Stimulated activated CD4-positive, alpha-beta T cell treated with anti-CD3 and anti-CD28 coated beads, Interleukin-2, amount 100 ng/mL, for 24 hours (primary cell): ENCODE measurements at regions not wholly inside any gene's neighbourhood (a gene's known extent, or its start where the extent isn't known, plus 50 kb on each side); places are given as distances from the start of the nearest gene placed in this dataset.

Experiments
- DNase-seq, 2 donors: peaks; one replicate each; pipeline ENCODE4 v3.0.0-alpha.2; 2020

GRCh38 chr3:124381575-124382333 lies 348.5 kb upstream of the UMPS start:
- DNase-seq, result no peak

GRCh38 chr3:124383051-124383450 lies 347.2 kb upstream of the UMPS start:
- no peak for DNase-seq

- DNase-seq, result no peak
Measured at GRCh38 chr3:124383846-124384466, 346.3 kb upstream of the UMPS start.

DNA sequence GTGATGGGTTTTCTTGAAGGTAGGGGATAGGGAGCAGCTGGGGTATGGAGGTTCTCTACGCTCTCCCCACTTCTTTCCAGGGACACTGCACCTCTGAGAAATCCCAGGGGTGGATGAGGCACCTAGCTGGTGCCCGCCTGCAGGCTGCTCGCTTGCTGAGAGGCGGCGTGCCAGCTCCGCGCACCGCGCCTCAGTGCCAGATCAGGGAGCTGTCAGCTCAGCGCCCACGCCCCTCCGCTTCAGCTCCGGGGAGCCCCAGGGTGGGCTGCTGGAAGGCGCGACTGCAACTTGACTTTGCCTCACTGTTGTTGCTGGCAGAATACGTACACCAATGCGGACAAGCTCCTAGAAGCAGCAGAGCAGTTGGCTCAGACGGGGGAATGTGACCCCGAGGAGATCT lies 345.7 kb upstream of the UMPS start:
- no peak for DNase-seq

GRCh38 chr3:124385996-124386395 lies 344.3 kb upstream of the UMPS start:
- DNase-seq, result no peak

DNA sequence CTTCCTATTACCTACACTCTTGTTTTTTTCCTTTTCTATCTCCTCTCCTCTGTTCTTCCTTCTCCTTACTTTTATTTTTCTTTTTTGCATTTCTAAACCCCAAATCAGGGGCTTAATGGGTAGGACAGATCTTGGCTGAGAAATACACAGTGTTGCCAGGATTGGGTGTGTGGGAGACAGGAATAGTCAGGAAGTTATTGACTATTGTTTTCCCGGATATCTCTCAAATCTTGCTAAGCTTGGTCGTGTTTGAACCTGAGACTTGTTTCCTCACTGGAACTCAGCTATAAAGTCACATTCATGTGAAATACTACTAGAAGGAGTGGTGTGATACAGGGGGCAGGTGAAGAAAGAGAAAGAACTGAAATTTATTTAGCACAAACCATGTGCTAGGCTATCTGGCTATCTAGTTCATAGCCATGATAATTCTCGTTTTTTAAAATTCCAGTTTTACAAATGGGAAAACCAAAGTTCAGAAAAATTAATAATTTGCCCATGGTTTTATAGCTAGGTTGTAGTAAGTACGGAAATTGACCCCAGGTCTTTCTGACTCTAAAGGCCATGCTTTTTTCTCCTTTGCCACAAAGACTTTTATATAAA lies 343.2 kb upstream of the UMPS start:
- no peak for DNase-seq

GRCh38 chr3:124391774-124392173 lies 338.5 kb upstream of the UMPS start:
- no peak for DNase-seq

DNA sequence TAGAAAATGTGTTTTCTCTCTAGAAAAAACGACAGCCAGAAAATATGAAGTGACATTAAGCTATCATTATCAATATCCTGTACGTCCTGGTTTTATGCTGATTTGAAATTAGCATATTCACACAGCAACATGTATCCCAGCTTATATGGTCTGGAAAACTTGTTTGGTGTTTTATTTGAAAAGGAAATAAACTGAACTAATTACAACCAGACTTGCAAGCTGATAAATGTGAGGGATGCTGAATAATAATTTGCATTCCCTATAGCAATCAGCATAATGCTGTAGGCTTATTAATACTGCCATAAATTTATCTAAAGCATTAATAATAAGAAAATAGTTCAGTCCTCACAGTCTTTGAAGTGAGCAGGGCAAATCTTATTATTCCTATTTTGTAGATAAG lies 336.9 kb upstream of the UMPS start:
- DNase-seq, result no peak

DNA sequence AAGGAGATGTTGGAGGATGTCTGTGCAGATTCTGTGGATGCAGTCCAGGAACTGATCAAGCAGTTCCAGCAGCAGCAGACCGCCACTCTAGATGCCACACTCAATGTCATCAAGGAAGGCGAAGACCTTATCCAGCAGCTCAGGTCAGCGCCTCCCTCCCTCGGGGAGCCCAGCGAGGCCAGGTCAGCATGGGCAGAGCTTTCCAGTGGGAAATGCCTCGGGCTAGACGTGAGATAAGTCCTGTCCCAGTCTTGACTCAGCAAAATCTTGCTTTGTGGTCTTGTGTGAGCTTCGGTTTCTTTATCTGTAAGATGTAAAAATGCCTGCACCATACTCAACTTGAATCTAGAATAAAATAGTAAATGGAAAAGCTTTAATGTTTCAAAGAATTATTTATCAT lies 335.1 kb upstream of the UMPS start:
- no peak for DNase-seq

GRCh38 chr3:124395584-124396338 lies 334.5 kb upstream of the UMPS start:
- no peak for DNase-seq

DNA sequence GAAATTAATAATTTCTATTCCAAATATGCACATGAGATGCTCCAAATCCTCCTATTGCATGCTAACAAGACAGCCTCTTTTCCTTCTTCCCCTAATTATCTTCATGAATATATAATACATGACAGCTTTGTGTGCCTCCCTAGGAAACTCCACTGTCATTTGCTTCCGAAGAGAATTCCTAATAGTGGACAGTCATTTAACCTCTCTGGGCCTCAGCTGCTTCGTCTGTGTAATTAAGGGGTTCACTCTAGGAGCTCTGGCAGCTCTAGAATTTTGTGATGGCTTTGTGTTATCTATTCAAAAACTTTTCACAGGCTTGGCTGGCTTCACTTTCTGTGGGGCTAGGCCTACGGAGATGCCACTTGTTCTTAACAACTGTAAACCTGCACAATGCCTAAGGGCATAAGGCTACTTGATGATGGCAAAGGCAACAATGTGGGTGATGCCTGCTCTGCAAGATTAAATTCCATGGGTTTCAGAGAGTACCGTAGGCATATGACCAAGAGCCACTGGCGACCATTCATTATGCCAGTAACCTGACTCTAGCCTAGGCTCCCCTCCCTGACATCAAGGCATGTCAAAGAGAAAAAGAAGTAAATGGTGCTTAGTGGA lies 333.8 kb upstream of the UMPS start:
- DNase-seq, result no peak

DNA sequence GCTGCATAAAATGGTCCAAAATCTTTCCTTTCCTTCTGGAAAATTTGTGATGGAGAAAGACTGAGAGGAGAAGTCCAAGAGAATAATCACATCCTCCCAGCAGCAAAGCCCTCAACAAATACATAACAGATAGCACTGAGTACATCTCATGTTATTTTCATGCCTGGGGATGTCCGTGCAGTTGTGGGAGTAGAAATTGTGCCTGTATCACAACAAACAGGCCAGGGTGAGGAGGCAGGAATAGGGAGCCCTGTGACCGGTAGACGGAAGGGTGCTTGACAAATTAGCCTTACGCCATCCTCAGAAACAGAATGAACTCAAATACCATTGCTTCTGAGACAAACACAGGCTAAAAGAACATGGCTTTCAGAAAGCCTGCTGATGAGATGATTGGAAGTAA lies 333.2 kb upstream of the UMPS start:
- no peak for DNase-seq

- DNase-seq, result no peak
Measured at GRCh38 chr3:124398594-124398993, 331.7 kb upstream of the UMPS start.

DNA sequence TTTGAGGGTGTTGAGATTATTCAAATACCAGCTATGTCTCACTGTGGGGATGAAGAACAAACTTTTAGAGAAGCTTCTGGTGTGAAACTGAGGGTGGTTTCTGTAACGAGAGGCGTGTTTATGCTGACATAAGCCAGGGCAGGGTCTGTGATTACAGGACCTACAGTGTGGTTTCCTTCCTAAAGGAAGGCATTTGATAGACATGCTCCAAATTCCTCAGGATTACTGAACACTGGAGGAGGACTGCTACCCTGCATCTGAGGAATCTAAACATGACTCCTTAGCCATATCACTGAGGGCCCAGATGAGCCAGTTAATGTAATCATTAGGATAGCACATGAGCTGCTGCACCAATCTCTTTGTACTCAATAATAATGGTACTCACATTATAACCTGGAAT lies 328.4 kb upstream of the UMPS start:
- DNase-seq, result no peak

DNA sequence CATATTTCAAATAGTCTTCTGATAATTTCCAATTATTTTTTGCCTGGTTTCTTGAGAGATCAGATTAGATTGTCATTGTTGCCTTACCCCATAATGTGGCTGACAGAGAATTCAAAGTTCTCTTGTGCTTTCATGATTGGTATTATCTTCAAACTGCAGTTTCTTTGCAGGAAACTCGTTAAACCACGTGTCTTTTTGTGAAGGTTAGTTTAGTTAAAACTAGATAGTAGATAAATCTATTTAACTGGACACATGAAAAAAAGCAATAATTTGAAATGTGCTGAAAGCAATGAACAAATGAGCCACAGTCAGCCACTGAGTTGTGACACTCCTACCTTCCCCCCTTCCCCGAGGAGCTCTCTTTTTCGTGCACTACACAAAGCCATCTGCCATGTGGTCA lies 327.5 kb upstream of the UMPS start:
- no peak for DNase-seq

GRCh38 chr3:124404621-124405020 lies 325.6 kb upstream of the UMPS start:
- no peak for DNase-seq

DNA sequence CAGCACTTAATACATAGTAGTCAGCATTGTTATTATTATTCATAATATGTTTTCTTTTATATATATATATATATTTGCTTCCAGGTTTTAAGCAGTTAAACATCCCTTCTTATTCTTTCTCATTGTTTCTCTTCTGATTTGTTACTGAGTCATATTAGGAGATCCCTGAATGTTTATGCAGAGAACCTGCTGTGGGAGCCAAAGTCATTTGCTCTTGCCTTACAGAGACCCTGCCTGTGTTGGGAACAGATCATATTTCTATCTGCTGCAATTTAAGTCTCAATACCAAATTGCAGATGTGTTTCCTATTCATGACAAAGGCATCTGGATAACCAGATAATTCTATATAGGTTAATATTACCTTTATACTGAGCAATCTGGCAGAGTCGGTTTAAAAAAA lies 323.0 kb upstream of the UMPS start:
- DNase-seq, result no peak

DNA sequence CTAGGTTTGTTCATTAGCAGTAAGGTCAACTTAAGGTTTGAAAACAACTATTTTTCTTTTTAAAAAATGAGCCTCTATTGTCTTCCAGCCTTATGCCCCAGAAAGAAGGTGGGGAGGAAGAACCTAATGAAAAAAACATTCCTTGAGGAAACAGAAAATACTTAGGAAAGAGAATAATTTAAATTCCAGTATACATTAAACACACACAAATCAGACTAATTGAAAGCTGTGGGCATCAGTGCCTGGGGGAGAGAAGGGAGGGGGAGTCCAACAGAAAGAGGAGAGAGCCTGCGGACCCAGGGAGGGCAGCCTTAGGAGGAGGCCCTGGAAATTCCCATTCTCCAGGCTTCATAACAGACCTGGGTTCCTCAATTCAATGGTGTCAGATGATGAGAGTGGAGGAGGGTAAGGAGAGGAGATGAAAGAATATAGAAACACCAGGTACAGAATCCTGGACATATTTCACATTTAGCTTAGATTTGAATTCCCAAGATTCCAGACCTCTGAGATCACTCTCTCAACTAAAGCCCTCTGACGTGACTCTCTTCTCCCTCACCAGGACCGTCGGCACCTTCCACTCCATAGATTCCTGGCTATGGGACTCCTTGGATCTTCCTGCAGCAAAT lies 320.5 kb upstream of the UMPS start:
- DNase-seq, result no peak

DNA sequence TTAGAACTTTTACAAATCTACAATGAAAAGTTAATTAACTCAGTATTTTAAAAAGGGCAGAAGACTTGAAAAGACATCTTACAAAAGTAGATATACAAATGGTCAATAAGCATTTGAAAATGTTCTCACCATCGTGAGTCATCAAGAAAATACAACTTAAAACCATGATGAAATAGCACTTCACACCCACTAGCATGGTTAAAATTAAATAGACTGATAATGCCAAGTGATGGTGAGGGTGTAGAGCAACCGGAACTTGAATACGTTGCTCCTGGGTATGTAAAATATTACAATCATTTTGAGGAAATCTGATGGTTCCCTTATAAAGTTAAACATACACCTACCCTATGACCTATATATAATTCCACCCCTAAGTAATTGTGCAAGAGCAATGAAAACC lies 319.8 kb upstream of the UMPS start:
- no peak for DNase-seq

DNA sequence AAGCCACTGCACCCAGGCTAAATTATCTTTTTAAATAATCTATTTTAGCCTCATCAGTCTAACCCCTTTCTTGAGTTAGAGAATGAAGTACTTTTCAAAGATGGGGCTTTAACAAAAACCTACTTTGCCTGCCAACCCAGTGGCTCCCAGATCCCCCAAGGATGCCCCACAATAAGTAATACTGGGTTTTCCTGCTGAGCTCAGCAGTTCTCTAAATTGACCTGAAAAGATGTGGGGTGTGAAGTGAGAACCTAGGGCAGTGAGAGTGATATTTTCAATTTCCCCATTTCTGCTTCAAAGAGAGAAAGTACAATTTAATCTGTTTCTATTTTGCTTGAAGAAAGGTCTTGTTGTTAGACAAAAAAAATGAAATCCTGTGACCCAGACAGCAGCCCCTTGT lies 318.5 kb upstream of the UMPS start:
- no peak for DNase-seq

GRCh38 chr3:124412644-124413043 lies 317.6 kb upstream of the UMPS start:
- DNase-seq, result no peak

- DNase-seq, result no peak
Measured at GRCh38 chr3:124413393-124413792, 316.9 kb upstream of the UMPS start.
